HG03432 (cell line): ENCODE measurements at regions not wholly inside any gene's neighbourhood (a gene's known extent, or its start where the extent isn't known, plus 50 kb on each side); places are given as distances from the start of the nearest gene placed in this dataset.
"Not testable (repeated sequence)": the region's sequence is repeated elsewhere in the genome, so short reads cannot be mapped to it uniquely, and the experiment has no call there.

Experiments
- ATAC-seq: cut with Tn5 transposase; IDR thresholded peaks from one replicate; pipeline ENCODE4 v1.9.1; 2021; ENCODE audit warnings: mild to moderate bottlenecking, moderate library complexity; ENCODE audit not compliant: unreplicated experiment

- ATAC-seq, result not testable (repeated sequence)
Measured at GRCh38 chr2:122571471-122571870, 816.0 kb downstream of the TSN start.

DNA sequence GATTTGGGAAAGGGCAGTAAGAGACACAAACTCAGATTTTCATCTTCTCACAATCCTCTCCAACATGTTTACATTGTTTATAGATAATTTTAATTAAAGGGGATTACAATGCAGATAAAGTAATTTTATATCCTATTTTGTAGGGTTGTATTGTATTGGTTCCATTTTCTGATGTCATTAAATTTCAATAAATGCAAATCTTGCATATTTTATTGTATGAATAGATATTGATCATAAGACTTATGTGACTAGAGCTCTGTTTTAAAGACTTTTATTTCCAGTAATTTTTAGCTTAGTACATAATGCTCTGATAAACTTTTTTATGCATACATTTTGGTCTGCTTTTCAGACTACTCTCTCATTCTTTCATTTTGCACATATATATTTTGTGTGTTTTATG is 819.6 kb downstream of the TSN start:
- ATAC-seq, result no peak

DNA sequence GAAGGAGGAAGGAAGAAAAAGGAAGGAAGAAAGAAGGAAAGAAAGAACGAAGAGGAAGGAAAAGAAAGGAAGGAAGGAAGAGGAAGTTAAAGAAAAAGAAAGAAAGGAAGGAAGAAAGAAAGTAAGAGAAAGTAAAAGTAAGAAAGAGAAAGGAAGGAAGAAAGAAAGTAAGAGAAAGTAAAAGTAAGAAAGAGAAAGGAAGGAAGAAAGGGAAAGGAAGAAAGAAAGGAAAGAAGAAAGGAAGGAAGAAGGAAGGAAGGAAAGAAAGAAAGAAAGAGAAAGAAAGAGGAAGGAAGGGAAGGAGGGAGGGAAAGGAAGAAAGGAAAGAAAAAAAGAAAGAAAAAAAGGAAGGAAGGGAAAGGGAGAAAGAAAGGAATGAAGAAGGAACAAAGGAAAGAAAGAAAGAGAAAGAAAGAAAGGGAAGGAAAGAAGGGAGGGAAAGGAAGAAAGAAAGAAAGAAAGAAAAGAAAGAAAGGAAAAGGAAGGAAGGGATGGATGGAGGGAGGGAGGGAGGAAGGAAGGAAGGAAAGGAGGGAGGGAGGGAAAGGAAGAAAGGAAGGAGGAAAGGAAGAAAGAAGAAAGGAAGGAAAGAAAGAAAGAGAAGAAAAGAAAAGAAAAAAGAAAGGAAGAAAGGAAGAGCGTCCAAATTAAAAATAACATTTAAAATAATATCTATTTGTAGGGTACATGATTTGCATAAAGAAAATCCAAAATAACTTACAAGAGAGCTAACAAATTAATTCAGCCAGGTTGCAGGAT is 827.9 kb downstream of the TSN start:
- no peak for ATAC-seq

DNA sequence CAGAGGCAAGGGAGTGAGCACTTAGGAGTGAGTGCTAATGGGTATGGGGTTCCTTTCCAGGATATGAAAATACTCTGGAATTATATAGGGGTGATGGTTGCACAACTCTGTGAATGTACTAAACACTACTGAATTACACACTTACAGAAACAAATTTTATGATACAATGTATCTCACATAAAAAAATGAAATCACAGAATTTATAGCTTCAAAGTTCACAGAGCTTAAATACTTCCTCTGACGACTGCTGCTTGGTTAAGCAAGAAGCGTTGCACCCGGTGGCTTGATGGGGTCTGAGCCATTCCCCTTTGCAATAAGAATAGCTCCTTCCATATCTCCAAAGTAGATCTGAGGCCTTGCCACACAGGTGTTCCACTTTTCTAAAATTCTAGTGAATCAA is 835.1 kb downstream of the TSN start:
- no peak for ATAC-seq

DNA sequence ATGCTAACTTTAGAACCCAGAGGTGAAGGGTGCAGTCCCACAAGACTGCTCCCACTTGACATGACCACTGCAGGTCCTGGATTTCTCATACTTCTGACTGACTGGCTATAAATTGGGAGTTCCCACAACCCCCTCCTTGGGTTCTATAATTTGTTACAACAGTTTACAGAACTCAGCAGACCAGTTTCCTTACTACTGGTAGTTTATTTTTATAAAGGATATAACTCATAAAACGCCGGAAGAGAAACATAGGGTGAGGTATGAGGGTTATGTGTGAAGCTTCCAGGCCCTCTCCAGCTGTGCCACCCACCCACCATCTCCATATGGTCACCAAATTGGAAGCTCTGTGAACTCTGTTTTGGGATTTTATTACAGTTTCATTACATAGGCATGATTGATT is 839.6 kb downstream of the TSN start:
- ATAC-seq, result no peak

DNA sequence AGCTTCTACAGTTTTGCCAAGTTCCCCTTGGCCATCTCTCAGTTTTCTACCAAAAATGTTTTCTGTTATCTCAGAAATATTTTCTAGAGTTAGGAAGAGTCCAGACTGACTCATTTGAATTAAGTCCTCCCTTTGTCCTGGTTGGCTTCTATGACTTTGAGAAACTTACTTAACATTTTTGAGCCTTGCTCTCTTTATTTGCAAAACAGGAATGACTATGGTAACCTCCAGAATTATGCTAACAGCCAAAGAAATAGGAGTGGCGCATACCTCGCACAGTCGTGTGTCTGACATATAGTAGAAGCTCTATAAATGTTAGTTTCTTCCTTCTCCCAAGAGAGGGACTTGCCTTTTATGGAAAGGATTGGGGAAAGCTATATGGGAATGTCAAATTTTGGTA is 841.1 kb downstream of the TSN start:
- no peak for ATAC-seq

DNA sequence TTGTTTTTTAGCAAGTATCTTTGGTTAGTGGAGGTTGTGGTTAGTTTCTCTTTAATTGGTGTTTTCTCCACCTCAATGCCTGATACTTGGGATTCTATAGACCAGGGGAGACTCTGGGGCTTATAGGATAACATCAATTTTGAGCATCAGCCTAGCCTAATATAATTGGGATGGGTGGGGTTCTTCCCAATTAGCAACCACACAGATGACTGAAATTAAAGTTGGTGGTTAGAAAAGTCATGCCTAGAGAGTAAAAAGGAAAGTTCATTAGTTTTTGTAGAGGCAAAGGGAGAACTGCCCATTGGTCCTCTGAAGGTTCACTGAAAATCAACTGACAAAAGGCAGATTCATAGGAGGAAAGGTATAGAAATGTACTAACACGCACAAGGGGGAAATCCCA is 843.3 kb downstream of the TSN start:
- ATAC-seq, result no peak

DNA sequence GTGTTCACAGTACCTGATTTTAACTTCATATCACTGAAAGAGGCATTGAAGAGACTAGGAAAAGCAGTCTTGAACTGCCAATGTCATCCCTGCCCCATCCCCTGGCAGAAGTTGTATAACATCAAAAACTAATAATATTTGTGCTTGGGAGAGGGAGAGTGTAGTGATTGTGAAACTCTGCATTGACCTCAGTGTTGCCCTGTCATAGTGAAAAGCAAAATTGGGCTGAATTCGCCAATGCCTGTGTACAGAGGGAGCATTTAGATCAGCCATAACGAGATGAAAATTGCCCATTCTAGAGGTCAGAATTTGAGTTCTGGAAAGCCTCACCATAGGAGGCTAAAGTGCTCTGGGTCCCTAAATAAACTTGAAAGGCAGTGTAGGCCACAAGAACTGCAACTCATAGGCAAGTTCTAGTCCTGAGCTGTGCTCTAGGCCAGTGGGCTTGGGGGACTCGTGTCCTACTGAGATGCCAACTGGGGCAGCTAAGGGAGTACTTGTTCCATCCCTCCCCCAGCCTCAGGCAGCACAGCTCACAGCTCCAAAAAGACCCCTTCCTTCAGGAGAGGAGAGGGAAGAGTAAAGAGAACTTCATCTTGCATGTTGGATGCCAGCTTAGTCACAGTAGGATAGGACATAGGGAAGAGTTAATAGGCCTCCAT is 855.6 kb downstream of the TSN start:
- ATAC-seq, result peak; percentile 68

GRCh38 chr2:122622934-122623333 is 867.5 kb downstream of the TSN start:
- no peak for ATAC-seq

DNA sequence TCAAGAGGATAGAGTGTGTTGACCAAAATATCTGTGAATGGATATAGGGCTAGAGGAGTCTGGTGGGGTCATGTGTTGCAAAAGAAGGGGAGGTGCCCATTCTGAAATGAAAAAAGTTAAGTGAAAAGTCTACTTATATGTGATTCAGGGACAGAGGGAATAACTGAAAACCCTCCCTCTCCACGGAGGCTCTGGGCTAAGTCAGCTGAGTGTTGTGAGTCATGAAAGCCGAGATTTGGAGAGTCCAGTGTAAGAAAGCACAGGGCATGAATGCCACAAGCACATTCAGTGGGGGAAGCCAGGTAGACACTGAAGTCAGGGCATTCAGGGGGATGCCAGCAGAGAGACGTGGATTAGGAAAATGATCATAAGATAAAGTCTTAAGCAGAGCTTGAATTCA is 871.9 kb downstream of the TSN start:
- ATAC-seq, result no peak

DNA sequence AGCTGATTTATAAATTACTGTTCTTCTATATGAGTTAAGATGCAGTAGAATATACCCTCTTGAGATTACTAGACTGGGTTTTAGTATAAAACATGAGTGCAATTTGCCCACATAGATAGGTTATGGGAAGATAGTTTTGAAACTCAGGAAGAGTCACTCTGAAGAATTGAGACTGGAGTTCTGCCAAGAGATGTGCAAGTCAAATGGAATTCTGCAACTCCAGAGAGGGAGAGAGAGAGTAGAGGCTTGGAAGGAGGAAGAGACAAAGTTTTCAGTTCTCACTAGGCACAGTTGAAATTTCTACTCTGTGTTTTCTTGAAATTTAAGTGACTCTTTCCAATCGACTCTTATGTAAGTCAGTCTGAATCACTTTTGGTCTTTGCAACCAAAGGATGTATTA is 878.8 kb downstream of the TSN start:
- ATAC-seq, result no peak

DNA sequence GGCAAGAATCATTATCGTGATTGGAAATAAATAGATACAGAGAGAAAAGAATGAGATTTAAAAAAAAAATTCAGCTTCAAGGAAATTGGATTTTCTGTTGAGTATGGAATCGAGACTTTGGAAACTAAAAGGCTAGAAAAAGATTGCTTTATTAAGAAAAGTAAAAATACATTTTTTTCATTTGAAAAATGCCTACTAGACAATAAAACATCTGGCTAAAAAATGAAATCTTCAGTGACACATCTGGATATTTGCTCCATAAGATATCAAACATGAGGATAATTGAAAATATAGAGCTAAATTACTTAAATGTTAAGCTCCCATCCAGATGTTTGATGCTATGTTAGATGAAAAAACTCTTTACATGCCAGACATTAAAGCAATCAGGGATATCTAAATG is 879.5 kb downstream of the TSN start:
- no peak for ATAC-seq

GRCh38 chr2:122635686-122636085 is 880.2 kb downstream of the TSN start:
- no peak for ATAC-seq

- no peak for ATAC-seq
Measured at GRCh38 chr2:122636097-122636496, 880.6 kb downstream of the TSN start.

GRCh38 chr2:122639176-122639575 is 883.7 kb downstream of the TSN start:
- no peak for ATAC-seq

GRCh38 chr2:122639711-122640110 is 884.3 kb downstream of the TSN start:
- ATAC-seq, result no peak

DNA sequence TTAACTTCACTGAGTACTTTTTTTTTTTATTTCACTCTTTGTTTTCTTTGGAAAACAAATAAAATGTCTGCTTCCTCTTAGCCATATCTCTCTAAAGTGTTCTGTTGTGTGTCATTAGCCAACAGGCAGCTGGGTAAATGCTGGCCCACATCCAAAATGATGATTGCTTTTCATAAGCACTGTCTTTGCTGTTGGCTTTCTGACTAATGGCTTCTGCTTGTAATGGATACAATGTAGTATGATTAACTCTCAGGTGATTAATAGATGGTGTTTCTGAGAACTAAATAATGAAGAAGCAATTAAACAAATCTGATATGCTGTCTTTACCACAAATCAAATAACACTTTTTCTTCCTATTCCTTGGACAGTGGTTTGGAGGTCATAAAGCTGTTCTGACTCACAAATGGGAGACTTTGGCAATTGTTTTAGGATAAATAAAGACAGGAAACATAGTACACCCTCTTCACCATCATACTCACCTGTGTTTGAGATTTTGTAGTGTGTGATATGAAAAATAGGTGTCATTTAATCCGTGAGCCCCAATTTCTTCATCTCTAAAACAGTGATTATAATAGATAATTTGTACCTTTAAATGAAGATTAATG is 888.4 kb downstream of the TSN start:
- ATAC-seq, result no peak

GRCh38 chr2:122651236-122651635 is 895.8 kb downstream of the TSN start:
- ATAC-seq, result no peak

DNA sequence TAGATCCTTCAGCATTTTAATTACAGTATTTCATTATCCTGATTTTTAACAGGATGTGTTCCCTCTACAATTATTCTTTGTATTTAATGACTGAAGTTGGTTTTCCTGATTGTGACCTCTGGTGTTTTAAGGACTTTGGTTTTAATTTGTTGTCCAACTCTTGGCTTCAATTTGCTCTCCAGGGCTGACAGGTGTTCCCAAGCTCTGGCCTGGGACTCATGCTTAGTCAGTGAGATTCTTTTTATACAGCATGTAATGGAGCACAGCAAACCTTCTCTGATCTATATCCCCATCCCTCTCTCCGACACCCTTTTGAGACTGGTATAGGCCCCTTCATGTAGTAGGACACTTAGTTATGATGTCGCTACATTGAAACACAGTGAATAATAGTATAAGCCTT is 896.3 kb downstream of the TSN start:
- no peak for ATAC-seq

DNA sequence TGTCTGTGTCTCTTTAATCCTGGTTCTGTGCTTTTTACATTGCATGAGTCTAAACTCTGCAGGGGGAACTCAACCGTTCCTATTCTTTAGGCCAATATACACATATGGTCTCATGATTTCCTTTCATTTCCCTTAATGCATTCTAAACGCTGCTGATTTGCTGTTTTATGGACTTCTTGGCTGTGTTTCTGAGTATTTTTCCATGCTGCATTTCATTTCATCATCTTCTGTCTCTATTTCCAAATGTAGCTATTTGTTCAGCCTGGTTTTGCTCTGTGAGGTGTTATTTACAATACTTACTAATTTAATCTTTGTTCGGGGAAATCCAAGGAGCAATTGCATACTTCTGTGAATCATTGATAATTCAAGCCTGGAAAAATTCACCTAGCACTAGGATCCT is 897.2 kb downstream of the TSN start:
- ATAC-seq, result no peak

DNA sequence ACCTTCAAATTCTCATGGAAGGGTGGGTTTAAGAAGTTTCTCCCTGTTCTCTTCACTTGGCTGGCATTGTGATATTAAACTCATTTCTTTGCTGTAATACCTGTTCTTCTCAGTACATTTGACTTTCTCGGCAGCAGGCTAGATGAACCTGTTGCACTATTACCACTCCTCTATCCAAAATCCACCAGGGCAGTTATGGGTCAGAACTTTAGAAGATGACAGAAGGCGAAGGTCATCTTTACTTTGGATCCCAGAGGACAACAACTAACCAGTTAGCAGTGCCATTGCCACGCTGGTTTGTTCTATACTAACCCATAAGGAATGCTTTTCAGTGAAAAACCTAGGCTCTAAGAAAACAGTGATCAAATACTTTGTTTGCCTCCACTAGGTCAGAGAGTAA is 901.0 kb downstream of the TSN start:
- ATAC-seq, result no peak
